Frontal cortex (tissue), 3 donors: ENCODE measurements at regions not wholly inside any gene's neighbourhood (a gene's known extent, or its start where the extent isn't known, plus 50 kb on each side); places are given as distances from the start of the nearest gene placed in this dataset.

Source experiments
- DNase-seq, 2 donors: peaks; one replicate each; pipeline ENCODE4 v3.0.0; 2012; ENCODE audit warnings: low spot score in 2 of 2
- FAIRE-seq: peaks from 2 replicates; lab custom pipeline; 2012; peaks lifted over from hg19 to GRCh38; lab: Jason Lieb, UNC
- donor health status: control.
- donor health status: control.
- donor health status: control.

DNA sequence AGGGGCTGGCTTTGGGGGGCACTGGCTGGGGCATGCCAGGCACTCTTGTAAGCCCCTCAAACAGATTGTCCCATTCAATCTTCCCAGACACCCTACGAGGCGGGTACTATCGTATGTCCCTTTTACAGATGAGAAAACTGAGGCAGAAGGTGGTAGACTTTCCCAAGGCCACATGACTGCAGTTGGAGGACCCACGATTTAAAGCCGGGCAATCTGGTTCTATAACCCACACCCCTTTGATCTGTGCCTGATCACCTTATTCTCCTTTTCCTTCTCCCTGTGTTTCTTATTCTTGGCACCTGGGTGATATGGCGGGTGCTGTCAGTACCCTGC, 146.3 kb upstream of the IRX3 start:
- no peak for DNase-seq
- FAIRE-seq: no peak

DNA sequence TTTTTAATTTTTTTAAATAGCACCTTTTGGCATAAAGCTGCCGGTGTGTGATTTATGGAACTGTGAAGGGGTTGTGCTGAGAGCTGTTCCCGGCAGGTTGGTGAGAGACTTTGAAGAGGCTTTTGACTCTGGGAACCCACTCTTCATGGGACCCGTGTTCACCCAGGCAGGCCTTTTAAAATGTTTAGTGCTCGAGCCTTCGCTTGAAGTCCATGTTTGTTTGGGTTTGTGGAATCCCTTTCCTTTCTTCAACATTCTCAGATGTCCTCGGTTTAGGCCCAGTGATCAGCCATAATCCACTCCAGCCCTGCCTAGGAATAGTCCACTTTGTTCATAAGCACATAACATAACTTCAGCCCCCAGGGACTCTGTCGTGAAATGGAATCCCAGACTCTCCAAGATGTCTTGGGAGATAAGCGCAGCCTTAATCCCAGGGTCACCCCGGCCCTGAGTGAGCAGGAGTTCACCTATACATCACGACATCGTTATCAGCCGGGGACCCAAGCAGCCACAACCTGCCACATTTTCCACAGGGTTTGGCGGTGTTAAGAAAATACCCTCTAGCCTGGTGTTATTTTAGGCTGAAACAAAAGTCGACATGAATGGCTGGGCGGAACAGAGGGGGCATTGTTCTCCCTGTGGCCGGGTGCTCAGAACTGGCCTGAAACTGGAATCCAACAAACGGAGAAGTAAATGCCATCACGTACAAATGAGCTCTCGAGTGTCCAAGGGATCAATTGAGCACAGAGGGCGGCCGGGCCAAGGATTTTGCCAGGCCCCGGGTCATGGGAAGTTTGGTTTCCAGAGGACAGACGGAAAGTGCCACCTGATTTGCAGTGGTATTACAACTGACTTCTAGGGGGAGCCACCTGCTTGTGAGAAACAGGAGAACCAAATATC, 145.7 kb upstream of the IRX3 start:
- FAIRE-seq: no peak

DNA sequence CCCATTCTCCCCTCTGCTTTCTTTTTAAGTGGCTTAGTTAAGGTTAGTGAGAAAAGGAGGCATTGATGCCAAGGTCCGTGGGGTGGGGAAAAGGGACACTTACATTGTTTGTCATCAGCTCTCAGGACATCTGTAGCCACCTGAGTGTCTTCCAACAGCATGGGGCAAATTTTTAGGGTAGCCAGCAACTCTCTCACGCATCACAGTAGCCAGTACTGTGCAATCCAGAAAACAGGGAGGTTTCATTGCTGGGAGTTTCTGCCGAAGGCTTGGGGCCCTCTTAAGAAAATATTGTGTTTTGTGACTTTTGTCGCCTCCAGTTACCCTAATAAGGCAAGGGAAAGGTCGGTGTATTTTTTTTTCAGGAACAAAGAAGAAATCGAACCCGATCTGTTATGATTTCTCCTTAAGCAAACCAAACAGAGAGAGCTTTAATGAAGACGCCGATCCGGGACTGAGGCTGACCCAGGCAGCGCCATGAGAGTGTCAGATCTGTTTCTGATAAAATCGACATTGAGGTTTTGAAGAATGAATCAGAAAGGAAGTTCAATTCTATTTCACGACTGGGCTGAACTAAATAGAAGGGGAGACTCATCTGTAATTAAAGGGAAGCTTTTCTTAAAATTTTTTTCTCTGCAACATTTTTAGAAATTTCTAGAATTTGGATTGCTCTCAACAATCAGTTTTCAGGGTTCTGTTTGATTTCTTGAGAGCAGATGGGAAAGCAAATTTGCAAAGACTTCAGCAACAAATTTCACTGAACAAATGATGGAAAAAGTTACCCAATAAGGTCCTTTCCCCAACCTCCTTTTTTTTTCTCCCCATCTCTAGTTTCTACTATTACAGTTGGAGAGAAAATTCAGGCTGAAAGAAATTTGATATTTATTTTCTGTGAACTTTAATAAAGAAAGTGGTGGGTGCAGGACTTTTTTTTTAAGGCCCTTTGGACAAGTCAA, 144.7 kb upstream of the IRX3 start:
- FAIRE-seq (no peak), DNase-seq (no peak)

More for the DNA sequence above, 145.7 kb upstream of the IRX3 start:
- DNase-seq: peak in 1 of 2 donors; percentile 32

DNA sequence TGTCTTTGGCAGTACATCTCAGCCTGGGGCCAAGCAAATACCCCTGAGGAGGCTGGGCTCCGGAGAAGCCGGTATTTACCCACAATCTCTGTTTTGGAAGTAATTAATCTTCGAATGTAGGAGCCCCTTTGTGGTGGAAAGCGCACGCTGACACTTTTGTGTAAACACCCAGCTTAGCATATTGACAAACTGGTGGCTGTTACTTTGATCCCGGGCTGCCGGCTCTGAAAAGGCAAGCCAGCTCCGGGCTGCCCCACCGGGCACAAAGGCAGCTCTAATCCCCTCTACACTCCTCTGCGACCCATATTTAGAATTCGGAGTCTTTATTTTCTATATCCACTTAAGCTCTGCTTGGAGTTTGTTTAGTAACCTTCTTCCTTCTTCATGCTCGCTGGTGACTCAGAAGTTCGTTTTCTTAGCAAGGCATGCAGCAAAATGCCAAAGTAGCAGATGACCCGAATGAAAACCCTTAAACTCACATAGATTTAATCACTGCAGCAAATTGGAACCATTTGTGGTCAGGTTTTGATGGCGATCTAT, 144.0 kb upstream of the IRX3 start:
- DNase-seq (no peak), FAIRE-seq (no peak)

DNA sequence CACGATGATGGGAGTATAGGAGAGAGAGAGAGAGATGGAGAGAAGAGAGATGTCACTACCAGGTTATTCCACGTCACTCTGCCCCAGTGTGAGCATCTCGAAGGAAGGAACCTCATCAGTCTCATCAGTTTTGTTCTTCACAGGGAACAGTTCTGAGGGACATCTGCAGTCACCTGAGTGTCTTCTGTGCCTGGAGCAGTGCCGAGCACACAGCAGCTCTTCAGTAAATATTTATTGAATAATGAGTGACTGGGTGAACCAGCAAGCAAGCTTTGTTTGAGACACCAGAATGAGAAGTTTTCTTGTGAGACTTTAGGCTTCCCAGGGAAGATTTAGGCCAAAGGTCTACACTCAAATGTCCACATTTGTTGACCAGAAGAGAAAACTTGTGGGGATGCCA, 142.4 kb upstream of the IRX3 start:
- DNase-seq: no peak
- FAIRE-seq: no peak

DNA sequence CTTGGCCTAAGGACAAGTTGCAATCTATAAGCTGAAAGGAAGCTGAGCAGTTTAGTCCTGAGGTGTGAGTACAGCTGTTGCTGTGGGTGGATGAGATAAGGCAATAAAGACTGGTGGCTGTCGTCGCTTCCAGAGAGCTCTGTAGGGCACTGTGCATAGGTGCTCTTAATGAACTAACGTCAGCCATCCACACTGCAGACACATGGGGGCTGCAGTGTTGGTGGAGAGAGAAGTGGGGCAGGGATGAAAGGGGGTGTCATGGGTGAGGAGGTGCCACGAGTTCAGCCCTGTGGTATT, 139.9 kb upstream of the IRX3 start:
- no peak for DNase-seq
- no peak for FAIRE-seq

DNA sequence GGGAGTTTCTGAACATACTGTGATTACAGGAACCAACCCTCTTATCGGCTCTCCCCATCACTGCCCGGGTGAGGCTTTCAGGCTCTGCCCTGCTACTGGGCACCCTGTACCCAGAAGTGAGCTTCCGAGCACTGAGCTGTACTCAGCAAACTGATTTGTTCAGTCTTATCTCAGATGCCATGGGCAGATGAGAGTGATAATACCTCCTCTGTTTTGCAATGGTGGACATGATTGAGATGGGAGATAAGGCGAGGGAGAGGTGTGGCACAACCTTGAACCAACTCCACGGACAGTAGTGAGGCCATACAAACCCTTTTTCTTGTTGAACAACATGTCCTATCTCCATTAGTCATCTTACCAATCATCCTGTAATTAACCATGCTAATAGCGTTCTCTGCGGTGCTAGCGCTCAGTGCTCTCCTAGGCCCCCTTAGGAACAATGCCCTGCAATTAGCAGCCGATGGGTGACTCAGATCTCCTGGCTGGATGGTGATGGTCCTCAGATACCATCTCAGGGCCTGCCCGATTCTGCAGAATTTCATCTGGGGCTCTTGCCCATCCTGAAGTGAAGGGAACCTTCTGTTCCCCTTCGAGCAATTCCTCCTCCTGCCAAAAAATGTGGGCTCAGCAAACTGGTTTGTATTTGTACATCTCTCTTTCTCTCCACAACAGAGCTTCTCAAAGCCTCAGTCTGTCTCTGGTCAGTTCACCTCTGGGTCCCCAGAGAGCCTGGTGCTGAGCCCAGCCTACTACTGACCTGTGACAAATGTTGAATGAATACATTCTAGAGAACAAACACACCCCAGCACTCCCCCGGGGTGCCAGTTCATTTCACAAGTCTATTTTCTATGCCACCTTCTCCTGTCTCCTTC, 139.3 kb upstream of the IRX3 start:
- FAIRE-seq (no peak), DNase-seq (no peak)

DNA sequence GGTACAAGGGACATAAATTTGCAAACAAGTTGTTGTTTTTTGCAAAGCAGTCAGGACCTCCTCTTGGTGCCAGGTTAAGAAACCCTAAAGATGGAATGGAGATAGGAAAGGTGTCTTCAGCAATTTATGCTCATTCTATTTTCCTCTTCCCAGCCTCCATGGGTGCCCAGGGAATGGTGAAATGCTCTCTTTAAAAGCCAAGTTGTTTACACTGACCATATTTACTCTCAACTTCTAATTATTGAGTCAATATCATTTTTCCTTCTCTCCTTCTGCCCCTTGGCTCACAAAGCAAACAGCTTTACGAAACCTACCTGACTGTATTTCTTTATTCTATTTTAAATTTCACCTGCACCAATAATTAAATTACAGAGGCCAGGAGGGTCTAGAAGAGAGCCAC, 138.5 kb upstream of the IRX3 start:
- no peak for FAIRE-seq
- no peak for DNase-seq

DNA sequence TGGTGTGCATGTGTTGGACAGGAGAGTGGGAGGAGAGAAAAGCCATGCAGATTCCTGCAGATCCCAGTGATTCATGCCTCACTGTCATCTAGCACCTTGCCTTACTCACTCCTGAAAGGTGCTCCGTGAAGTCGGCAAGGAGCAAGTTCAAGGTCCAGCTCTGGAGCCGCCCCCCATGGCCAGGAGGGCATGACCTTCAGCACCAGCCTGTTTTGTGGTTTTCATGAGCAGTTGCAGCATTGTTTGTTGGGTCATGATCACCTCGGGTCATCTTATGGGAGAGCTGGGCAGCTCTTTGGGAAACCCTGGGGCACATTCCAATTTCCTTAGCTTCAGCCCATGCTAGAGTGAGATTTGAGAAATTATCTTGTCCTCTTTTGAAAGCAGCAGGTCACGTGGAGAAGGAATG, 137.5 kb upstream of the IRX3 start:
- no peak for FAIRE-seq
- DNase-seq: no peak

DNA sequence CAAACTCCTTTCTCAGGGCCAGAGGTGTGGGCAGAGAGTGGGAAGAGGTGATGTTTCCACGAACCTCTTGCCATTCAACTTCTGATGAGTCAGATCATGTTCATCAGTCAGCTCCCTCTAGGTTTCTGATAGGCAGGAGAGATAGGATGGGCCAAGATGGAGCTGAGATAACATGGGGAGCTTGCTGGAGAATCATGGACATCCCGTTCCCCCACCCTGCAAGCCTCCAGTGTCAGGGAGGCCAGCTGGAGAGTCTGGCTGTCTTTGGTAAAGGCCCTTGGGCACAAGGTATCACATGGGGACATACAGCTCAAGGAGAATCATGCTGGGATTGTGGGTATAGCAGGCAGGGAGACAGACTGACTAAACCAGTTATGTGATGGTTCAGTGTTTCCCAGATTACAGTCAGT, 136.0 kb upstream of the IRX3 start:
- DNase-seq (no peak), FAIRE-seq (no peak)

DNA sequence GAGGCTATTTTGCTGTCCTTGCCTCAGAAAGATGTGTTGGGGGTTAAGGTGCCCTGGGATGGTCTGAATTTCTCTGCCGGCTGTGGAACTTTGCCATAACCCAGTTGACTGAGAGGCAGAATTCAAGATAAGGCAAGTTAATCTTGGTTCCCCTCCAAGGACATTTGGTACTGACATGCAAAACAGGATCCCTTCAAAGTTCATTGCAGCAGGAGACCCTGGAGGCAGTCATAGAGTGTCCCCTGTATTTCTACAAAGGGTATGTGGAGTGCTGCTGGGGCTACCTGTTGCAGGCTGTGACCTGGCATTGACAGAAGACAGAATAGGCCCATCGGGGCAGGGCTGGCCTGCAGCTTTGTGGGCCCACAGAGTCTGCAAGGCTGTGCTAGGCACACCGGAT, 135.6 kb upstream of the IRX3 start:
- DNase-seq (no peak), FAIRE-seq (no peak)

DNA sequence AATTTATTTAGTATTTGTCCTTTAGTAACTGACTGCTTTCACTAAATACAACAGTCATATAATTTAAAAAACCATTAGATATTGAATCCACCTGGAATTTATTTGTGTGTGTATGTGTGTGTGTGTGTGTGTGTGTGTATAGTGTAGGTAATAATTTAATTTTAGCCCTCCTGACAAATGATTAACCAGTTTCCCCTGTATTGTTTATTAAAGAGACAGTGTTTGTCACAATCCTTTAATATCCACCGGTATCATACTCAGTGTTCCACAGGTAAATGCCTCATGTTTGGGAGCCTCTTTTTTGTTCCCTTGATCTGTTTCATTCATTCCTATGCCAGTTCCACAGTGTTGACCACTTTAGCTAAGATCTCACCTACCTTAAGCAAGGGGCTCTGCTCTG, 134.6 kb upstream of the IRX3 start:
- FAIRE-seq (no peak), DNase-seq (no peak)

DNA sequence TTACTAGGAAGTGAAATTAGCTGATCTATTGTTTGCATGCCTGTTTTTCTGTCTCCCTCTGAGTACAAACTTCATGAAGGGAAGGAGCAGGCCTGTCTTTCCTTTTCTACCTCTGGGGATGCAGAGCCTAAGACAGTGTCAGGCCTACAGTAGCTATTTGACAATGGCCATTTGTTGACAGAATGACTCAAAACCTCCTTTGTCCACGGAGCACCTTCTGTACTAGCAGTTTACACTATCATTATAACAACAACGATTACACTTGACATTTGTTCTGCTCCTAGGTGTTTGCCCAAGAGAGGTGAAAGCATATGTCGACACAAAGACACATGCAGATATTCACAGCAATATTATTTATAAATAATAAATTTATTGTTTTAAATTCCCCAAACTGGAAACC, 132.3 kb upstream of the IRX3 start:
- DNase-seq (no peak), FAIRE-seq (no peak)

DNA sequence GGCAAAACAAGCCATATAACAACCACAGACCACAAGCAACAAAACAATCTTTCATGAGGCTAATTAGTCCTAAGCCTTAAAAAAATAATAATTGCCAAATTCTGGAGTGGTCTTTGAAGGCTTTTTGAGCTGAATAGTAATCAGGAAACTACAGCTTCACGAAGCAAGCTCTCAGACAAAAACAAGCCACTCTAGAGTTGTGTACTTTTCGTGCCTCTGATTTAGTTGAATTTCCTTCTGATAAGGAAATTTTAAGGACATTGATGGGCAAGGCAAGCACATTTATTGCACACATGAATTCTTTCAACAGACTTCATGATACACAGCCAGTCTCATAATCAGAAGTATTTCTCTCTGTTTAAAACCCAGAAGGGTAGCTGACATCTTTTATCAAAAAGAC, 130.8 kb upstream of the IRX3 start:
- DNase-seq (no peak), FAIRE-seq (no peak)

DNA sequence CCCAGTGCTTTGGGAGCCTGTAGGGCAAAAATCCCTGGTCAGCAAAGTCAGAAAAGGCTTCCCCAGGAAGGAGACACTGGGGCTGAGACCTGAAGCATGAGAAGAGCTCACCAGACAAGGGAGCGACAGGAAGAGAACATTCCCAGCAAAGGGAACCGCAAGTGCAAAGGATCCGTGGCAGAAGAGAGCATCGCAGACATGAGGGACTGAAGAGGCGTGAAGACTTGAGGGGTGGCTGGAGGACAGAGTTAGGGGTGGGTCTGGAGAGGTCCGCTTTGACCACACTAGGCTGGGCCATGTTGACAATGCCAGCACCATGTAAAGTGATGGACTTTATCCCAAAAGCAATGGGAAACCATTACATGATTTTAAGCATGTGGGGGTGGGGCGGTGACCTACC, 128.1 kb upstream of the IRX3 start:
- no peak for DNase-seq
- FAIRE-seq: no peak

DNA sequence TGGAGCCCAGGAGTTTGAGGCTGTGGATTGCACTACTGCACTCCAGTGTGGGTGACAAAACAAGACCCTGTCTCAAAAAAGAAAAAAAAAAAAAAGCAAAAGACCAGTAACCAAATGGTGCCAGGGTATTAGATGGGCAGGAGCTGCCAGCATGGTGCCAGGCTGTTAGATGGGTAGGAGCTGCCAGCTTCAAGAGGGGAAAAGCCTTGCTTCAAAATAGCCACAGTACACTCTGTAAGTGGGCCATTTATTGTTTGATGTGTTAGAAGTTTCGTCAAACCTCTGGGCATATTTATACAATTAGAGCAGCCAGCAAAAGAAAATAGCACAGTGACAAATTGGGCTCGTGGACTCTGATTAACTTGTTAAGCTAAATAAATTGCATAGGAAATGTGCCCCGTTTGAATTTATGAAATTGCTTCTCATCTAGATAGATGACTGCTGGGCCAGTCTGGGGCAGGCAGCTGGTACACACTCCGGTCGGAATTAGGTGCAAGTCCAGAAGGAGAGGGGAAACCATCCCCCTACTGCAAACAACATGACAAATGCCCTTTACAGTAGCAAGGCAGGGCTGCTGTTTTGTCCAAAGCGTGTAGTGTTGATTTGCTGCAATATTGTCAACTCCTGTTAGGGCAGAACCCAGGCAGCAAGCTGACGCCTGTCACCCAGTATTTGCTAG, 126.3 kb upstream of the IRX3 start:
- DNase-seq (no peak), FAIRE-seq (no peak)

DNA sequence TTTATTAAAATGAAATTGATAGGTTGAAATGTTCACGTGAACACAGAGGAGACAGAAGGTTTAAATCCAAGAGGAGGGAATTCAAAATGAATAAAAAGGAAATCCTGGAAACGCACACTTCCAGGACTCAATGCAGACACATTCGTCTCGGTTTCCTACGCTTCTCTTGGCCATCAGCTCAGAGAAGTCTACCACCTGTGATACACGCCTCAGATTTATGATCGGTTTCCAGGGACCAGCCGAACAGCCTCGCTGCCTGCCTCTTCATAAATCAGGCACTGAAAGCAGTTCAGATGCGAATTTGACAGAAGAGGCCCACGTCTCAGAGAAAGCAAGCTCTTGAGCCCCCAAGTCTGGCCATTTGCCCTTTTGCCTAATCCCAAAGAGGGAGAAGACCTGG, 125.5 kb upstream of the IRX3 start:
- DNase-seq (no peak), FAIRE-seq (no peak)

DNA sequence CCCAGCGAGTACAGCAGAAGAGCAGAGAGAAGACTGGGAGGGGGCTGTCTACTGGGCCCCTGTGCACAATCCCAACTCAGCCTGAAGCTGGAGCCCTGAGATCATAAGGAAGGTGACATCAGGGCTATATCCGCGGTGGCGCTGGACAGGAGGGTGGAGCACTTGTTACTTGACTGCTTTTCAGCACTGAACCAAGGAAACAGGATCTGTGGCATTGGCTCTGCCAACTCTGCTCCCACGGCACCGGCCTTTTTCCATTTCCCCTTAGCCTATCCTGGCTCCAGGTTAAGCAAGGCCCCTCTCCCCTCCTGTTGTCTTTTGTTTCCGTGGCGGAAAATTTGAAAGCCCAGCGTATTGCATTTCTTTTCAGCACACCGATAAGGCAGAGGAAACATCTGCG, 125.0 kb upstream of the IRX3 start:
- DNase-seq (no peak), FAIRE-seq (no peak)

DNA sequence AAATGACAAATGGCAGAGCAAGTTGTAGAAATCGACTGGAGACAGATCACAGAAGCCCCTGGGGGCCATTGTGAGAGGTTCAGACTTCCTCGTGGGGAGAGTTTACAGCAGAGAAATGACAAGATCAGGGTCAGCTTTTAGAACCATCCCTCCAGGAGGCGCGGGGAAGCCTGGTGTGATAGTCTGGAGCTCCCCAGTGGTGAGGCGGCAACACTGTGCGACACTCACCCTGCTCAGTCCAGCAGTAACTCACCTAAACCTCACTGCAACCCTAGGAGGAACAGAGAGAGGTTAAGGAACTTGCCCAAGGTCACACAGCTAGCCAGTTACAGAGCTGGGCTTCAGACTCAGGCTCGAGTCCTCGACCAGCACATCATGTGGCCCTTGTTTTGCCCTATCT, 123.4 kb upstream of the IRX3 start:
- DNase-seq (no peak), FAIRE-seq (no peak)

DNA sequence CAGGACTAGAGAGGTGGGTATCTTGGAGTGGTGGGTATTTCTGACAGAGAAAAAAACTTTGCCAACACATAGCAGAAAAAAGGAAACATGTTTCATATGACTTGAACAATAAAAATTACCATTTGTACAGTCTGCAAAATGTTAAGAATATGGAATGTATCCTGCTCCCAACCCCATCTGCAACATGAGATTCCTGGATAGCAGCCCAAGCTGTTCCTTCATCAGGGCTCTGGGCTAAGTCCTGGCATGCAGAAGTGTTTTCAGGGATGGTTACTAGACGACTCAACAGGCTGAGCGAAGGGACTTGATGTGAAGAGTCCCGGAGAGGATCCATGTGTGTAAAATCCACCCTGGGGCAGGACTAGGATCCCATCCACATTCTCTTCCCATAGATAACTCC, 121.0 kb upstream of the IRX3 start:
- FAIRE-seq (no peak), DNase-seq (no peak)
